Activated CD4-positive, CD25-positive, alpha-beta regulatory T cell (primary cell): ENCODE measurements at regions not wholly inside any gene's neighbourhood (a gene's known extent, or its start where the extent isn't known, plus 50 kb on each side); places are given as distances from the start of the nearest gene placed in this dataset.

ENCODE experiments used
- DNase-seq, 4 experiments: peaks; one replicate each; lab custom pipeline; 2025; lab: John Stamatoyannopoulos, UW

DNA sequence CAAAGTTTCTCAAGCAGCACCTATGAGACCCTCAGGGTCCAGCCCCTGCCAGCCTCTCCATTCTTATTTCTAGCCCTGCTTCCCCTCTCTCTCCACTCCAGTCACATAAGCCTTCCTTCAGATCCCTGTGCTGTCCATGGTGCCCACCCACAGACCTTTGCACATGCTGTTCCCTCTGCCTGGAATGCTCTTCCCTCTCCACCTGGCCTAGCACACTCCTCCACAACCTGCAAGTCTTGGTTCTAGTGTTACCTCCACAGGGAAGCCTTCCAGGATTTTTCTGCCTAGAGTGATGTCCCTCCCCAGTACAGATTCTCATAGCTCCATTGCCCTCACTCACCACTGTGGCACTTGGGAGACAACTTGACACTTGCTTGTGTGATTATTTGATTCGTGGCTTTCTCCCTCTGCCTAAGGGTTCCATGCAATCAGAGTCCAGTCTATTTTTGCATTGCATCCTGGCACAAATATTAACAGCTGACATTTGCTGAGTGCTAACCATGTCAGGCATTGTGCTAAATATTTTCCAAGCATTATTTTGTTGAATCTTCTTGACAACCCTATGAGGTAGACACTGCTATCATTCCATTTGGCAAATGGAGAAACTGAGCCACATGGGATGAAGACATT is 127.3 kb downstream of the SYF2 start:
- DNase-seq, result no peak

GRCh38 chr1:25103164-25103795 is 129.0 kb downstream of the SYF2 start:
- DNase-seq, result no peak

GRCh38 chr1:25100151-25100833 is 132.0 kb downstream of the SYF2 start:
- DNase-seq, result no peak

DNA sequence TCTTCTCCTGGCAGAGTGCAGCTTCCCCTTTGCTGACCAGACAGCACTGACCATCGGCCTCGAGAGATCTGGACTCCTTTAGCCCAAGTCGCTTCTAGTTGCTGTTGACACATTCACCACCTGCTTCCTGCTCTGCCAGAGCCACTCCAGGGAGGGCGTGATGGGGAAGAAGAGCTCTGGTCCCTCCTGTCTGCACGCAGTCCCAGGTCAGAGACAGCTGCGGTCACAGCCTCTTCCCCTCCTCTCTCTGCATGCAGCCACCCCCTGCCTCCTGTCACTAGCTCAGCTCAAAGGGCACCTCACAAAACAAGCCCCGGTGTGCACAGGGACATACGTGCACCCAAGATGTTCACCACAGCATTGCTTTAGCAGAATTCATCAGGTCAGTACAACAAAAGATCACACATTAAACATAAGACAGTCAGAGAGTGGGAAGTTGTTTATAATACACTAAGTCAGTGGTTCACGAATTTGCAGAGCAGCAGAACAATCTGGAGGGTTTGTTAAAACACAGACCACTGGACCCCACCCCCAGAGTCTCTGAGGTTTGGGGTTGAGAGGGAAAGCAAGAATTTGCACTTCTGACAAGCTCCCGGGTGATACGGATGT is 132.9 kb downstream of the SYF2 start:
- DNase-seq, result no peak

DNA sequence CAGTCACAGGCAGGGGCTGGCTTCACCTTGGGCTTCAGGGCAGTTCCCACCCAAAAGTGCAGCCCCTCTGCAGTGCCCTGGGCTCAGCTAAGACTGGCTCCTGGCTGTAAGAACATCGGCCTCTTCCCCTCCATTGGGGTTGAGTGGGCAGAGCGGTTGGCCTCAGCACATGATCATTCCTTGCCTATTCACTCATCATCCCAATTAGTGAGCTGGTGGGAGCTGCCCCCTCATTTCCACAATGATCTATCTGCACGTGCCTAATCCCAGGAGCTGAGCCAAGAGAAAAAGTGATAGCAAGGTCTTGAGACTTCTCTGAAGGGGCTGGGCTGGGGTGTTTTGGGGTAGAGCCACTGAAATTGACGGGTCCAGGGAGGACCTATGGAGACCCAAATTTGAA is 133.6 kb downstream of the SYF2 start:
- DNase-seq, result no peak

DNA sequence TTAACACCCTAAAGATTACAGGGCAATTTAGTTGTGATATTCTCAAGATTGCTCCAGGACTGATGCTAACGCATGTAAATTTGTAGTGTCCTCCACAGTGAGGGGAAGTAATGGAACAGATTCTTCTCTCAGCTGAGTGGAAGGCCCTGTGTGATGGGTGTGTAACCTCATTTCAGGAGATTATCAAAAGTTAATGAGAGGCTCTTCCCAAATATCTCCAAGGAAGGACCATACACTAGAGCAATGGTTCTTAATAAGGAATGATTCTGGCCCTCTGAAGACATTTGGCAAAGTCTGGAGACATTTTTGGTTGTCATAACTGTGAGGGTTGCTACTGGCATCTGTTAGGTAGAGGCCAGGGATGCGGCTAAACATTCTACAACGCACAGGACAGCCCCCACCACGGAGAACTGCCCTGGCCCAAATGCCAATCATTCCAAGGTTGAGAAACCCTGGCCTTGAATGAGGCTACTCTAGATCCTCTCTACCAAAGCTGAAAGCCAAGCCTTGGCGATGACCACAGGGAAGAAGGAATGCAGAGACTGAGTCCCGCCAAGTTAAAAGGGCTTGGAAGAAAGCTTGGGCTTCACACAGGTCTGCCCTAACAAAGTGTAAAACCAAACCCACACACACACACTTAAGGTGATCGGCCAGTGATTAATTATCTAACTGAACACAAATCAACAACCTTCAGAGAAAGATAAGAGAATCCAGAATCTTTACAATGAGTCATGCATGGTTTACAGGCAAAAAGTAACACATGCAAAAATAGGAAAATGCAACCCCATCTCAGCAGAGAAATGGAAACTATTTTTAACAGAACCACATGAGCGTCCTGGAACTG is 135.8 kb downstream of the SYF2 start:
- no peak for DNase-seq

DNA sequence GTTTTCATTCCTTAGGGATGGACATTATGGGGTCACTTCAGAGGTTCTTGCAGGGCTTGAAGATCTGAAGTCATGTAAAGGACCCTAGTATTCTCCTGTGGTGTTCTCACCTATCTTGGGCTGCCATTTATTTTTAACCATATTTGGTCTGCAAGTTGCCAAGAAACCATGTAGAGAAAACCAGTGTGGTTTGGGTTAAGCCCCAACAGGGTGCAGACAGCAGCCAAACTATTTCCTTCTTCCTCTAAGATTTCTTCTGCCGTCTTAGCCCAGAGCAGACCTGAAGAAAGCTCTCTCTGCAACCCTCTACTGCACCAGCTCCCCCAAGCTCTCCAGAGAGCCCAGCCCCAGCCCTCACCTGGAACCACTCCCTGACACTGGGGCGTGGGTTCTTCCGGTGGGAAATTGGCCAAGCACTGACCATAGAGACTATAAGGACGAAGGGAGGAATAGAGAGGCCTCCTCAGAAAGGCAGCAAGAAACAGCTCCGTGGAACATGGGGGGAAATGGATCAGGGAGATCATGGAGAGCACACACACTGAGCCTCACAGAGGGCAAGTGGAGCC is 136.6 kb downstream of the SYF2 start:
- DNase-seq, result no peak

GRCh38 chr1:25094995-25095394 is 137.3 kb downstream of the SYF2 start:
- DNase-seq, result no peak

GRCh38 chr1:25094229-25094628 is 138.1 kb downstream of the SYF2 start:
- DNase-seq, result no peak

DNA sequence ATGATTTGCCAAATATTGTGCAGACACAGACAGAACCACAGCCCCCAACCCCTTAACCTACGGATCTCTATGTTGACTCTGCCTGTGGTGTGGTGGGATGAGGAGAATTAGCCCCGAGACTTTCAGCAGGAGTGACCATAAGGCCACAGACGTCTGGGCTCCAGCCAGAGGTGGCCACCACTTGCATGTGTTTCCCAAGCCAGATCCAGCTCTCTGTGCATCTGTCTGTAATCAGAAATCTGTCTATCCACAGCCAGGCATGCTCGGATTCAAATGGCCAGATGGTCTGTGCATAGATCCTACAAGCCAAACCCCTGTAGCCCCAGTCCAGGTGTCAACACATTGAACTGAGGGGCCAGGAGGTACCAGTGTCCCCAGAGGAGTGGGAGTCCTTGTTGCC is 140.6 kb downstream of the SYF2 start:
- DNase-seq, result no peak

- no peak for DNase-seq
Measured at GRCh38 chr1:25090707-25091422, 141.4 kb downstream of the SYF2 start.

DNA sequence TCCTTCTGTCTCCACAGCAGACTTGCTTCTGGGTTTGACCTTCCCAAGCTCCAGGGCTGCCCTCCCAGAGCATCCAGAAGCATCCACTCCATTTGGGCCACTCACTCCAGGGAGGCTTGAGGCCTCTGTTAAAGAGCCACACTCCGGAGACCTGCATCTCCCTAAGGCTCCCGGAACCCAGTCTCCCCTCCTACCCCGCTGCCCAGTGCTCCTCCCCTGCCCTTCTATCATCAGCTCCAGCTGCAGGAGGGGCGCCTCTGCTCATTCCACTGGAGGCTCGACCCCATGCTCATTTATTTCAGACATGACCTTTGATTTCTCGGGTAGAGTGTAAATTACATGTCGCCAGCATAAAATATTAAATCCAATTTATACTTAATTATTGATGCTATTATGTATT is 142.5 kb downstream of the SYF2 start:
- DNase-seq, result no peak

- DNase-seq, result no peak
Measured at GRCh38 chr1:25088946-25089345, 143.4 kb downstream of the SYF2 start.

DNA sequence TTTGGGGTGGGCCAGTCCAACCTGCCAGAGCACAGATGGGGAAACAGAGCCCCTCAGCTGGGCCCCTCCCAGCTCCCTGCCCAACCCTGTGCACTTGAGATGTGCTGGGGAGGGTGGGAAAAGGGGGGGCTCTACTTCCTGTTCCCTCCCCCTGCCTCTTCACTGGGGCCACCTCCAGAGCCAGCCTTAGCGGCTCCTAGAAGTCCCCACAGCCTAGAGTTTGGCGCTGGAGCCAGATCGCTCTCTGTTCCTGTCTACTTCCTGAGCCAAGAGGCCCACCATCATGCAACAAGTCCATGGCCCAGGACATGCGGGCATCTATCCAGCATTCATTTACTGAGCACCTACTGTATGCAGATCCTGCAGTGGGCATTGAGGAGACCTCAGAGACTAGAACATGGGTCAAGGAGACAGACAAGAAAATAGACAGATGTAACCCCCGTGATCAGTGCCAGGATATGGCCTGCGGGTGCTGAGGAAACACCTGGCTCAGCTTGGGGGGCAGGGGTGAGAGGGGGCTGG is 144.1 kb downstream of the SYF2 start:
- no peak for DNase-seq

- no peak for DNase-seq
Measured at GRCh38 chr1:25086518-25087079, 145.7 kb downstream of the SYF2 start.

DNA sequence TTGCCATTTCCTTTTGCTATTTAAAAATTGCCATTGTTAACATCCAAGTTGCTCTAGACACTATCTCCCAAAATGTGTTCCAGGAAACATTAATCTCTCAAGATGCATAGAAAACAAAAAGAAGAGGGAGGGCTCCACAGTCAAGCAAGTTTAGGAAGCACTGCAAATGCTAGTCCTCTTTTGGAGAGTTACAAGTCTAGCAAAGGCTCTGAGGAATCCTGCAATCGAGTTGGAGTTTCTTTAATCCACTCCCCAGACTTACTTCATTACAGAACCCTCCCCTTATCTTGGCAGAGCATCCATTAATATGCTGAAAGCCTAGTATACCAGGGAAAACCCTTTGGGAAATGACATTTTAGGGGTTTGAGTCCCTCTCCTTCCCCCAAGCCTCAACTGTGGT is 147.9 kb downstream of the SYF2 start:
- DNase-seq, result no peak

DNA sequence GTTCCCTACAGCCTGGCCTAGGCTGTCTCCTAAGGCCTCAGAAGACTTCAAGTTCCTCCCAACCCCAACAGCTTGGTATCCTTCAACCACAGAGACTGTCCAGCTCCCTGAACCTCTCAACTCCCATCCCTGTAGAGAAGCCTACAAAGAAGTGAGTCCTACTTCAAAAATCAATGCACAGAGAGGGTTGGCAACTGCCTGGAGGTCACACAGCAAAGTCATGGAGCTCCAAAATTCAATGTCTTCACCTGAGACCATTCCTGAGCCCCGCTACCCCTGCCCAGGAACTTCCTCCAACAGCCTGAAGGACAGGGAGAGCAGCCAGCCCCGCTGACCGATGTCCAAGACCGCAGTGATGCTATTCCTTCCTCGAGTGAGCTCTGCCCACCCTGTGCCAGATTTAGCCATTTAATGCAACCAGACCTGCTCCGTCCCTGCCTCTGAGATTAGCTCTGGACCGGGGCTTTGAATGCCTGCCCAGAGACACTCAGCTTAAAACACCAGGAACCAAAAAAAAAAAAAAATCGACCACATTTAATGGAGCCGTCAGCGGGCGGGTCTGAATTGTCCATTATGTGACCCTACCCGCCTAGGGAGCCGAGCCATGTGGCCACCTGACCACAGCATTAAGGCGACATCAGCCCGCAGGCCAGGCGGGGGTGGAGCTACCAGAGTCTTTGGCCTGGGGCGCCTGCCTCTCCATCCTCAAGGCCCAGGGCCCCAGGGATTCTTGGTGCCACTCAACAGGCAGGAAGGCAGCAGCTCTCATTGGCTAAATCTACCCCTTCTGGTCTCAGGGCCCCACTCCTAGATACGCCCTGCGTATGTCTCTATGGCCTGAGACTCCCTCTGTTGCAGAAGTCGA is 148.6 kb downstream of the SYF2 start:
- no peak for DNase-seq

DNA sequence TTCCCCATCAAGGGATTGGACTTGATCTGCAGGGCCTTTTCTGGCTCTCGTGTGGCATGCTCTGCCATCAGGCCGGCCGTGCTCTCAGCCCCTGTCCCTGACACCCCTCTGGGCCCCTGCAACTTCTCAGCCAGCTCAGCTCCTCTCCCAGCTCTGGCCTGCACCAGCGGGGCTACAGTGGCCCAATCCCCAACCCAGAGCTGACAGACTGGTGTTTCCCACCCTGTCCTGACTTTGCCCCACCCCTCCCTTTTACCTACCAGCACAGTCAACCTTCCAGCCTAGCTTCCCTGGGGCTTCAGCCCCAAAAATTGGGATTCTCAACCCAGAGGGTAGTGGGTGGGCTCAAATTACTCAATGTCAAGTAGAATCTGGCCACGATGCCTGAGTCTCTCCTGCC is 149.3 kb downstream of the SYF2 start:
- no peak for DNase-seq

DNA sequence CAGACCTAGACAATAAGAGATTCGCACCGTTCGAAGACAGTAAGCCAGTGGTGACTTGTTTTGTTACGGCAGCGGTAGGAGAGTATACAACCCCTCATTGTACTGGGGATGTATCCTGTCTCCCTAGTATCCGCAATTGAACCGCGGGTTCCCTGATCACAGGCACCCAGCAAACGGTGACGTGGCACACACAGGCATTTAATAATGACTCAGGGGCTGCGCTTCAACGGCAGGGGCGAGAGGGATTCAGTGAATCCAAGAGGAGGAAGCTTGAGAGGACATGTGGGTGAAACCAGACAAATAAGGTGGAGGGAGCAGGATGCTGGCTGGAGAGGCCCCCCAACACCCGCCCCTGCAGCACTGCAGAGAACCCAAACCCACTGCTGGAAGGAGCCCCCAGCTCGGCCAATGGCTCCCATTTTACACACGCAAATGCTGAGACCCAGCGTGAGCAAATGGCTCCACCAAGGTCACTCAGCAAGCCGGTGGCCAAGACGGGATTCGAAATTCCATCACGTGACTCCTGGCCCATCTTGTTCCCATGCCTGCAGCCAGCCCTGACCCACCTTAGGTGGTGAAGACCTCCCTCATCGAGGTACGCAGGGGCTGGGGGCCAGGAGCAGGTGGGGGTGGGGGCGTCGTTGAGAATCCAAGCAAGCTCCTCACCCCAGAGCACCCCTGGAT is 149.9 kb downstream of the SYF2 start:
- no peak for DNase-seq
